GM23338 (cell line): ENCODE measurements at regions not wholly inside any gene's neighbourhood (a gene's known extent, or its start where the extent isn't known, plus 50 kb on each side); places are given as distances from the start of the nearest gene placed in this dataset.

Experiments used
- ATAC-seq: fragments of 200-7000 bp; cut with Tn5 transposase; 3 replicates; pipeline ENCODE4 v1.9.1; 2020
- DNase-seq: peaks from one replicate; pipeline ENCODE4 v3.0.0-alpha.2; 2015; ENCODE audit warnings: low spot score
- H2AFZ ChIP-seq: fragments of 200-600 bp; sonication (generic); 2 replicates; pipeline ENCODE4 v1.8.0; 2016; ENCODE audit warnings: antibody characterized with exemption, mild to moderate bottlenecking, moderate library complexity
- H3F3A ChIP-seq: fragments of 200-600 bp; sonication (generic); replicated peaks from 2 replicates; pipeline ENCODE4 v1.8.0; 2017; ENCODE audit warnings: antibody characterized with exemption, mixed run types, low read depth
- H3K27ac ChIP-seq: fragments of 200-600 bp; sonication (generic); 2 replicates; pipeline ENCODE4 v1.6.1; 2016; ENCODE audit warnings: low read depth
- H3K27me3 ChIP-seq: fragments of 200-600 bp; sonication (generic); 2 replicates; pipeline ENCODE4 v1.8.0; 2016; ENCODE audit warnings: mild to moderate bottlenecking, mixed run types, moderate library complexity; ENCODE audit not compliant: insufficient read depth
- H3K36me3 ChIP-seq: fragments of 200-600 bp; sonication (generic); 2 replicates; pipeline ENCODE4 v1.8.0; 2016; ENCODE audit warnings: mild to moderate bottlenecking; ENCODE audit not compliant: insufficient read depth
- H3K4me1 ChIP-seq: fragments of 200-600 bp; sonication (generic); 2 replicates; pipeline ENCODE4 v1.8.0; 2016; ENCODE audit warnings: mild to moderate bottlenecking, moderate library complexity; ENCODE audit not compliant: insufficient read depth
- H3K4me2 ChIP-seq: fragments of 200-600 bp; sonication (generic); 2 replicates; pipeline ENCODE4 v1.7.1; 2017; ENCODE audit warnings: mixed run types
- H3K4me3 ChIP-seq: fragments of 200-600 bp; sonication (generic); 2 replicates; pipeline ENCODE4 v1.6.1; 2016; ENCODE audit warnings: mixed run types
- H3K79me2 ChIP-seq: fragments of 200-600 bp; sonication (generic); replicated peaks from 2 replicates; pipeline ENCODE4 v1.8.0; 2017; ENCODE audit warnings: mild to moderate bottlenecking; ENCODE audit not compliant: insufficient read depth
- H3K9me2 ChIP-seq: fragments of 200-600 bp; sonication (generic); 2 replicates; pipeline ENCODE4 v1.8.0; 2017; ENCODE audit not compliant: insufficient read depth
- H4K20me1 ChIP-seq: fragments of 200-600 bp; sonication (generic); replicated peaks from 2 replicates; pipeline ENCODE4 v1.8.0; 2017; ENCODE audit warnings: mild to moderate bottlenecking; ENCODE audit not compliant: insufficient read depth
- H3K27ac Mint-ChIP-seq: 2 replicates; pipeline ENCODE4 v1.8.0; 2020; ENCODE audit warnings: inconsistent platforms, mild to moderate bottlenecking, moderate library complexity, mixed read lengths
- H3K27me3 Mint-ChIP-seq: 3 replicates; pipeline ENCODE4 v1.8.0; 2022; ENCODE audit warnings: low read depth, mild to moderate bottlenecking, moderate library complexity, mixed read lengths, inconsistent platforms; ENCODE audit not compliant: insufficient read depth, poor library complexity
- H3K36me3 Mint-ChIP-seq: 3 replicates; pipeline ENCODE4 v1.8.0; 2021; ENCODE audit warnings: low read depth, mild to moderate bottlenecking, inconsistent platforms, moderate library complexity, mixed read lengths
- H3K4me1 Mint-ChIP-seq: 3 replicates; pipeline ENCODE4 v1.8.0; 2020; ENCODE audit warnings: mild to moderate bottlenecking, inconsistent platforms, mixed read lengths
- H3K4me3 Mint-ChIP-seq: 3 replicates; pipeline ENCODE4 v1.8.0; 2021; ENCODE audit warnings: moderate library complexity, mild to moderate bottlenecking, inconsistent platforms, mixed read lengths
- H3K9me3 Mint-ChIP-seq: 3 replicates; pipeline ENCODE4 v1.8.0; 2020; ENCODE audit warnings: moderate library complexity, mild to moderate bottlenecking, inconsistent platforms, mixed read lengths
- CREB1 ChIP-seq: fragments of 250-450 bp; sonication (Bioruptor Pico); IDR thresholded peaks from 2 replicates; pipeline ENCODE4 v1.5.0; 2020; ENCODE audit warnings: low read depth, mild to moderate bottlenecking, moderate library complexity
- ETS1 ChIP-seq: IDR thresholded peaks from 2 replicates; pipeline ENCODE4 v1.6.1; 2016; ENCODE audit warnings: antibody characterized with exemption
- EZH2 ChIP-seq: fragments of 200-600 bp; sonication (generic); IDR thresholded peaks from one replicate; pipeline ENCODE4 v1.8.0; 2017; ENCODE audit warnings: antibody characterized with exemption, mild to moderate bottlenecking, low read depth; ENCODE audit not compliant: unreplicated experiment
- EZH2phosphoT487 ChIP-seq: fragments of 200-600 bp; sonication (generic); IDR thresholded peaks from one replicate; pipeline ENCODE4 v1.8.1; 2018; ENCODE audit warnings: antibody characterized with exemption; ENCODE audit not compliant: unreplicated experiment
- JUNB ChIP-seq: IDR thresholded peaks from one replicate; pipeline ENCODE4 v1.6.1; 2016; ENCODE audit warnings: antibody characterized with exemption; ENCODE audit not compliant: unreplicated experiment
- NANOG ChIP-seq: IDR thresholded peaks from 2 replicates; pipeline ENCODE4 v1.6.1; 2016; ENCODE audit warnings: antibody characterized with exemption, borderline replicate concordance
- POLR2AphosphoS5 ChIP-seq: IDR thresholded peaks from 2 replicates; pipeline ENCODE4 v1.6.1; 2016; ENCODE audit warnings: antibody characterized with exemption, low read depth
- REST ChIP-seq: IDR thresholded peaks from one replicate; pipeline ENCODE4 v1.6.1; 2018; ENCODE audit warnings: antibody characterized with exemption; ENCODE audit not compliant: unreplicated experiment
- STAT1 ChIP-seq: IDR thresholded peaks from one replicate; pipeline ENCODE4 v1.6.1; 2016; ENCODE audit warnings: antibody characterized with exemption; ENCODE audit not compliant: unreplicated experiment
- ZNF114 ChIP-seq: fragments of 250-450 bp; sonication (Bioruptor Pico); IDR thresholded peaks from 2 replicates; pipeline ENCODE4 v1.5.0; 2020; ENCODE audit warnings: mild to moderate bottlenecking, moderate library complexity
- ZNF331 ChIP-seq: fragments of 250-450 bp; sonication (Bioruptor Pico); IDR thresholded peaks from 2 replicates; pipeline ENCODE4 v1.5.0; 2020; ENCODE audit warnings: low read depth, mild to moderate bottlenecking, moderate library complexity
- ZNF462 ChIP-seq: fragments of 250-450 bp; sonication (Bioruptor Pico); IDR thresholded peaks from 2 replicates; pipeline ENCODE4 v1.5.0; 2020; ENCODE audit warnings: mild to moderate bottlenecking, moderate library complexity
- TF ChIP-seq, protein P1 (sequence below), 2 experiments: fragments of 200-600 bp in 1 of 2; sonication (generic) in 1 of 2; conservative IDR thresholded peaks; 2 replicates each; pipeline versions ENCODE4 v1.5.1 to v1.6.1; 2016 to 2017; ENCODE audit warnings: antibody characterized with exemption in 2 of 2, low read depth in 2 of 2, mild to moderate bottlenecking in 2 of 2, moderate library complexity in 1 of 2

GRCh38 chr2:76180676-76181075 is 470.0 kb upstream of the GCFC2 start:
- H3K79me2 ChIP-seq: no peaks in the 10 kb centered on the region
- no peak overlapping the region for H2AFZ ChIP-seq
- H3K9me3 Mint-ChIP-seq: peaks cover 38% of the 10 kb centered on the region
- no peaks in the 10 kb centered on the region for H3K9me2 ChIP-seq
- H3K4me1 ChIP-seq: no peaks in the 10 kb centered on the region
- H3K4me3 ChIP-seq: no peak overlapping the region
- peaks cover 27% of the 10 kb centered on the region for H3K36me3 Mint-ChIP-seq
- 0 out of 2 replicates have a peak, but pooled peaks cover 4% of the 10 kb centered on the region for H3K36me3 ChIP-seq
- H3K4me1 Mint-ChIP-seq: no peaks in the 10 kb centered on the region
- TF ChIP-seq EZH2 (no peak), ZNF114 (no peak), JUNB (no peak), REST (no peak), ZNF331 (CRISPR knock-in tag) (no peak), ETS1 (no peak), CREB1 (CRISPR knock-in tag) (no peak), EZH2phosphoT487 (no peak), ZNF462 (CRISPR knock-in tag) (no peak), POLR2AphosphoS5 (no peak), NANOG (no peak), STAT1 (no peak)
- TF ChIP-seq, protein P1, sequence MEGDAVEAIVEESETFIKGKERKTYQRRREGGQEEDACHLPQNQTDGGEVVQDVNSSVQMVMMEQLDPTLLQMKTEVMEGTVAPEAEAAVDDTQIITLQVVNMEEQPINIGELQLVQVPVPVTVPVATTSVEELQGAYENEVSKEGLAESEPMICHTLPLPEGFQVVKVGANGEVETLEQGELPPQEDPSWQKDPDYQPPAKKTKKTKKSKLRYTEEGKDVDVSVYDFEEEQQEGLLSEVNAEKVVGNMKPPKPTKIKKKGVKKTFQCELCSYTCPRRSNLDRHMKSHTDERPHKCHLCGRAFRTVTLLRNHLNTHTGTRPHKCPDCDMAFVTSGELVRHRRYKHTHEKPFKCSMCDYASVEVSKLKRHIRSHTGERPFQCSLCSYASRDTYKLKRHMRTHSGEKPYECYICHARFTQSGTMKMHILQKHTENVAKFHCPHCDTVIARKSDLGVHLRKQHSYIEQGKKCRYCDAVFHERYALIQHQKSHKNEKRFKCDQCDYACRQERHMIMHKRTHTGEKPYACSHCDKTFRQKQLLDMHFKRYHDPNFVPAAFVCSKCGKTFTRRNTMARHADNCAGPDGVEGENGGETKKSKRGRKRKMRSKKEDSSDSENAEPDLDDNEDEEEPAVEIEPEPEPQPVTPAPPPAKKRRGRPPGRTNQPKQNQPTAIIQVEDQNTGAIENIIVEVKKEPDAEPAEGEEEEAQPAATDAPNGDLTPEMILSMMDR (conservative IDR thresholded peaks at IDR 0.05; ENCODE audit: low read depth in 2 of 2): no peak
- DNase-seq (no peak), ATAC-seq (no peak)
- H3F3A ChIP-seq: no peaks in the 10 kb centered on the region
- H3K4me2 ChIP-seq: no peak overlapping the region
- H3K27ac ChIP-seq: no peak overlapping the region
- H3K27me3 ChIP-seq: no peaks in the 10 kb centered on the region
- no peaks in the 10 kb centered on the region for H4K20me1 ChIP-seq
- no peak overlapping the region for H3K27ac Mint-ChIP-seq
- H3K4me3 Mint-ChIP-seq: no peak overlapping the region
- H3K27me3 Mint-ChIP-seq: no peaks in the 10 kb centered on the region
